Type B pancreatic cell (in vitro differentiated cells): ENCODE measurements at regions not wholly inside any gene's neighbourhood (a gene's known extent, or its start where the extent isn't known, plus 50 kb on each side); places are given as distances from the start of the nearest gene placed in this dataset.
"Not testable (repeated sequence)": the region's sequence is repeated elsewhere in the genome, so short reads cannot be mapped to it uniquely, and the experiment has no call there.

Source experiments
- DNase-seq: peaks from one replicate; pipeline ENCODE4 v3.0.0; 2021; ENCODE audit warnings: mixed read lengths; ENCODE audit not compliant: unreplicated experiment; ENCODE audit errors: extremely low spot score
- H3K27ac Mint-ChIP-seq: 2 replicates; pipeline ENCODE4 v1.8.0; 2021; ENCODE audit warnings: mild to moderate bottlenecking, mixed read lengths
- H3K27me3 Mint-ChIP-seq: 2 replicates; pipeline ENCODE4 v1.8.0; 2021; ENCODE audit warnings: mixed read lengths
- H3K36me3 Mint-ChIP-seq: 2 replicates; pipeline ENCODE4 v1.8.0; 2021; ENCODE audit warnings: mixed read lengths
- H3K4me1 Mint-ChIP-seq: one replicate; pipeline ENCODE4 v1.8.0; 2021; ENCODE audit warnings: mixed read lengths; ENCODE audit not compliant: unreplicated experiment
- H3K4me3 Mint-ChIP-seq: 2 replicates; pipeline ENCODE4 v1.8.0; 2021; ENCODE audit warnings: mild to moderate bottlenecking, mixed read lengths
- H3K9me3 Mint-ChIP-seq: 2 replicates; pipeline ENCODE4 v1.8.0; 2021; ENCODE audit warnings: mixed read lengths
- CTCF ChIP-seq: fragments of 200-600 bp; sonication (generic); conservative IDR thresholded peaks from 2 replicates; pipeline ENCODE4 v1.5.0; 2021; ENCODE audit warnings: antibody characterized with exemption, mild to moderate bottlenecking

DNA sequence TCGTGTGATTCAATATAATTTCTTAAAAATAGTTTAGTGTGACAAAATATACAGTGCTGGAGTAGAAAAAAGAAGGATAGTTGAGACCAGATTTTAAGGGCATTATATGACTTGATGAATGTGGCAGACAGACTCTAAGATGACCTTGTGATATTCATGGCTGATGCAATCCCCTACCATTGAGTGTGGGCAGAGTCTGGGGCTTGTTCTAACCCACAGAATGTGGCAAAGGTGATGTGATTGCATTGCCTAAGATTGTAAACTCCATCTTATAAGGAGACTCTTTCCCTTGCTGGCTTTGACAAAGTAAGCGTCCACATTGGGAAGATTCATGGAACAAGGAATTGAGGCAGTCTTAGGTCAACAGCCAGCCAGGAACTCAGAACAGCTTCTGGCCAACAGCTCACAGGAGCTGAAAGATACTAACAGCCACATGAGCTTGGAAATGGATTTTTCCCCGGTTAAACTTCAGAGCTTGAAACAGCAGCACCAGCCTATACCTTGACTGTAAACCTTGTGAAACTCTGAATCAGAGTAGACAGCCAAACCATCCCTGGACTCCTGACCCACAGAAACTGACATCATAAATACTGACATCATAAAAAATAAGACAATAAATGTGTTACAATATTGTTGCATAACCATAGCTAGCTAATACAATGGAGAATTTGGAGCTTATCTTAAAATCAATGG lies 864.5 kb downstream of the TTLL7 start:
- H3K4me3 Mint-ChIP-seq, H3K4me1 Mint-ChIP-seq, DNase-seq, H3K9me3 Mint-ChIP-seq, H3K27ac Mint-ChIP-seq, H3K36me3 Mint-ChIP-seq, H3K27me3 Mint-ChIP-seq: not testable (repeated sequence)

GRCh38 chr1:83131692-83131955 lies 867.3 kb downstream of the TTLL7 start:
- peak overlapping the region; percentile 33 for H3K27ac Mint-ChIP-seq
- no peak overlapping the region for H3K4me3 Mint-ChIP-seq
- H3K27me3 Mint-ChIP-seq = no peaks in the 10 kb centered on the region
- H3K9me3 Mint-ChIP-seq = no peaks in the 10 kb centered on the region
- no peak for DNase-seq
- H3K4me1 Mint-ChIP-seq = peaks cover 5% of the 10 kb centered on the region
- H3K36me3 Mint-ChIP-seq = no peaks in the 10 kb centered on the region
- no peak for TF ChIP-seq CTCF

DNA sequence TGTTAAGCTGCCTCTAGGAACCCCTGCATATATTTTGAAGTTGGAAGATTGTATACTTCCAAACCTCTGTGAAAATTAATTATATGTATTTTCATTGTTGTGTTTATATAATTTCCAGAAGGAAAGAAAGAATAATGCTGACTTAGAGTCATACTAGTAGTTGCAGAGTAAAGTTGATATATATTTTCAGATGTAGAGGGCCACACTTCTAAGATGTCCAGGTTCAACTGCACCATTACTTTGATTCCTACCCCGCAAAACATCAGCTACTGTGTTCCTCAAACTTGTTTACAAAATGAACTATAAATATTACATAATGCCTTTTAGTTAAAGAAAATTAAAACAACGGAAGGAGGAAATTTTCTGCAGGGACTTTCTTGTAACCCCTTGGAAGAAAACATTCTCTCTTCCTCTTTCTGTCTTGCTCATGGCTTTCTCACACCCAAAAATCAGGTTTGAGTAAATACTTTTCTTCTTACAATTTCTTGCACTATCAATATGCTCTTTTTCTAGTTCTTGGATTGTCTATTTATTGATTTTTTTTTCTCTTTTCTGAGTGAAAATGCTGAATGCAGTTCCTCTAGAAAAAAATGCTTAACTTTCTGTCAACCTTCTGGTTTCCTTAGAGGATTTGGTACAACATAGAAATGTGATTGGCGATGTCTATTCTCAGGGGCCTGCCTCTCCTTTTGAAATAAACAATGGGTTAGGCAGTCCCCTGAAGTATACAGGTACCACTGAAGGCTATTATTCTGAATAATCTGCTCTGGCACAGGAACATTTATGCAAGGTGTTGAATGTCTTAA lies 867.8 kb downstream of the TTLL7 start:
- no peaks in the 10 kb centered on the region for H3K9me3 Mint-ChIP-seq
- H3K27me3 Mint-ChIP-seq = no peaks in the 10 kb centered on the region
- TF ChIP-seq CTCF = no peak
- peak overlapping the region; percentile 33 for H3K27ac Mint-ChIP-seq
- no peak overlapping the region for H3K4me3 Mint-ChIP-seq
- no peaks in the 10 kb centered on the region for H3K36me3 Mint-ChIP-seq
- peaks cover 5% of the 10 kb centered on the region for H3K4me1 Mint-ChIP-seq
- DNase-seq = no peak

GRCh38 chr1:83129107-83129506 lies 869.8 kb downstream of the TTLL7 start:
- TF ChIP-seq CTCF = no peak
- H3K9me3 Mint-ChIP-seq = no peaks in the 10 kb centered on the region

DNA sequence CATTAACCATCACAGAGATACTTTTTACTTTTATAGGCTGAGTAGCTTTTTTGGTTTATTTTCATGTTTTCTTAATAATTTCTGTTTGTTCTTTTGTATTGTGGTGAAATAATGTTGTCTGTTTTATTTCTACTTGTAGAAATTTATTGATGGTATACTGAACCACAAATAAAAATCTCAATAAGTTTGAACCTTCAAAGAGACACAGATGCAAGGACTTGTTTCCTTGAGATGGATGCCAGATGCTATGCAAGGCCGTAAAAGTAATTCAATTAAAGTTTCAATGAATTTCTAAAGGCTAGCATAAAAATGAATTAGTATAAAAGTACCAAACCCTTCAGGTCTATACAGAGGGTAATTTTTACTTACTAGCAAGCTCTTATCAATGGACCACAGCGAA lies 873.5 kb downstream of the TTLL7 start:
- Mint-ChIP-seq H3K4me1 (no peaks in the 10 kb centered on the region), H3K9me3 (no peaks in the 10 kb centered on the region), H3K36me3 (no peaks in the 10 kb centered on the region), H3K27ac (no peak overlapping the region), H3K4me3 (no peak overlapping the region), H3K27me3 (no peaks in the 10 kb centered on the region)
- DNase-seq = no peak
- TF ChIP-seq CTCF = no peak

More at GRCh38 chr1:83129107-83129506, 869.8 kb downstream of the TTLL7 start:
- H3K36me3 Mint-ChIP-seq = no peaks in the 10 kb centered on the region
- no peak overlapping the region for H3K4me3 Mint-ChIP-seq
- no peaks in the 10 kb centered on the region for H3K27me3 Mint-ChIP-seq
- no peak for DNase-seq
- H3K27ac Mint-ChIP-seq = no peak overlapping the region
- peaks cover 5% of the 10 kb centered on the region for H3K4me1 Mint-ChIP-seq

GRCh38 chr1:83123019-83123418 lies 875.9 kb downstream of the TTLL7 start:
- H3K4me3 Mint-ChIP-seq = no peak overlapping the region
- H3K9me3 Mint-ChIP-seq = no peaks in the 10 kb centered on the region
- H3K36me3 Mint-ChIP-seq = no peaks in the 10 kb centered on the region
- no peak for DNase-seq
- no peaks in the 10 kb centered on the region for H3K4me1 Mint-ChIP-seq
- H3K27ac Mint-ChIP-seq = no peak overlapping the region
- H3K27me3 Mint-ChIP-seq = no peaks in the 10 kb centered on the region
- TF ChIP-seq CTCF = no peak
